GM23248 (cell line): ENCODE measurements at regions not wholly inside any gene's neighbourhood (a gene's known extent, or its start where the extent isn't known, plus 50 kb on each side); places are given as distances from the start of the nearest gene placed in this dataset.

ENCODE experiments used
- DNase-seq: peaks from one replicate; pipeline ENCODE4 v3.0.0-alpha.2; 2015
- H2AFZ ChIP-seq: fragments of 200-600 bp; sonication (generic); 2 replicates; pipeline ENCODE4 v1.6.1; 2016; ENCODE audit warnings: antibody characterized with exemption
- H3F3A ChIP-seq: fragments of 200-600 bp; sonication (generic); 2 replicates; pipeline ENCODE4 v1.6.1; 2016; ENCODE audit warnings: mild to moderate bottlenecking, antibody characterized with exemption, mixed run types; ENCODE audit not compliant: insufficient read depth
- H3K27ac ChIP-seq: fragments of 200-600 bp; sonication (generic); 2 replicates; pipeline ENCODE4 v1.5.1; 2016; ENCODE audit warnings: mild to moderate bottlenecking
- H3K27me3 ChIP-seq: fragments of 200-600 bp; sonication (generic); replicated peaks from 2 replicates; pipeline ENCODE4 v1.6.1; 2016; ENCODE audit warnings: mild to moderate bottlenecking; ENCODE audit not compliant: insufficient read depth
- H3K36me3 ChIP-seq: fragments of 200-600 bp; sonication (generic); 2 replicates; pipeline ENCODE4 v1.6.1; 2016; ENCODE audit warnings: low read depth, mild to moderate bottlenecking
- H3K4me1 ChIP-seq: fragments of 200-600 bp; sonication (generic); 2 replicates; pipeline ENCODE4 v1.6.1; 2016; ENCODE audit warnings: mild to moderate bottlenecking; ENCODE audit not compliant: insufficient read depth
- H3K4me2 ChIP-seq: fragments of 200-600 bp; sonication (generic); one replicate; pipeline ENCODE4 v1.6.1; 2016; ENCODE audit warnings: mild to moderate bottlenecking; ENCODE audit not compliant: unreplicated experiment
- H3K4me3 ChIP-seq: fragments of 200-600 bp; sonication (generic); 2 replicates; pipeline ENCODE4 v1.5.1; 2016; ENCODE audit warnings: mild to moderate bottlenecking
- H3K79me2 ChIP-seq: fragments of 200-600 bp; sonication (generic); 2 replicates; pipeline ENCODE4 v1.6.1; 2016; ENCODE audit warnings: mild to moderate bottlenecking; ENCODE audit not compliant: insufficient read depth
- H3K9ac ChIP-seq: fragments of 200-600 bp; sonication (generic); 2 replicates; pipeline ENCODE4 v1.6.1; 2016; ENCODE audit warnings: mild to moderate bottlenecking
- H3K9me2 ChIP-seq: fragments of 200-600 bp; sonication (generic); 2 replicates; pipeline ENCODE4 v1.6.1; 2016; ENCODE audit warnings: mixed run types, mild to moderate bottlenecking, moderate library complexity; ENCODE audit not compliant: insufficient read depth
- H3K9me3 ChIP-seq: fragments of 200-600 bp; sonication (generic); one replicate; pipeline ENCODE4 v1.6.1; 2017; ENCODE audit warnings: low read depth
- H4K20me1 ChIP-seq: fragments of 200-600 bp; sonication (generic); 2 replicates; pipeline ENCODE4 v1.6.0; 2016; ENCODE audit not compliant: insufficient read depth
- EZH2 ChIP-seq: fragments of 200-600 bp; sonication (generic); IDR thresholded peaks from 2 replicates; pipeline ENCODE4 v1.6.1; 2018; ENCODE audit warnings: antibody characterized with exemption, mild to moderate bottlenecking; ENCODE audit not compliant: insufficient read depth, poor library complexity, severe bottlenecking
- EZH2phosphoT487 ChIP-seq: fragments of 200-600 bp; sonication (generic); IDR thresholded peaks from 2 replicates; pipeline ENCODE4 v1.6.1; 2018; ENCODE audit warnings: antibody characterized with exemption, moderate library complexity, mild to moderate bottlenecking, low read depth; ENCODE audit not compliant: insufficient read depth
- WGBS, 2 experiments: methylation state at CpG; one replicate each; pipeline ENCODE4 v1.1.6; 2015 to 2017; ENCODE audit warnings: low lambda C conversion rate in 2 of 2, low coverage in 1 of 2; ENCODE audit errors: missing lambda C conversion rate in 2 of 2; 5-methylcytosine and 5-hydroxymethylcytosine counted together
- in situ Hi-C: fragments of 300-500 bp; cut with MboI; formaldehyde crosslinking; loops from 2 replicates; pipeline ENCODE4 v1.15.0; 2020

- WGBS, 2 experiments: 86 to 96% methylated on average over 2 of the region's 2 CpGs
- in situ Hi-C loops: no loop called here
- no peak overlapping the region for H3K4me3 ChIP-seq
- no peaks in the 10 kb centered on the region for H3K9me3 ChIP-seq
- peaks cover 23% of the 10 kb centered on the region for H3K4me1 ChIP-seq
- TF ChIP-seq EZH2 (no peak), EZH2phosphoT487 (no peak)
- H3K4me2 ChIP-seq: no peak overlapping the region
- no peak overlapping the region for H3K9ac ChIP-seq
- DNase-seq: no peak
- no peaks in the 10 kb centered on the region for H3K36me3 ChIP-seq
- H2AFZ ChIP-seq: no peak overlapping the region
- H3K79me2 ChIP-seq: no peaks in the 10 kb centered on the region
- H3K27me3 ChIP-seq: 0 out of 2 replicates have a peak, but pooled peaks cover 6% of the 10 kb centered on the region
- peaks cover 24% of the 10 kb centered on the region for H3F3A ChIP-seq
- H3K9me2 ChIP-seq: 0 out of 2 replicates have a peak, but pooled peaks cover 3% of the 10 kb centered on the region
- H4K20me1 ChIP-seq: no peaks in the 10 kb centered on the region
- H3K27ac ChIP-seq: no peak overlapping the region
Observed at GRCh38 chr10:62890395-62890794, 74.2 kb upstream of the EGR2 start.

- no peak overlapping the region for H3K4me3 ChIP-seq
- peaks cover 13% of the 10 kb centered on the region; the same call in 1 of the 2 replicates for H3K27me3 ChIP-seq
- no peak overlapping the region for H3K9ac ChIP-seq
- no peak for TF ChIP-seq EZH2
- TF ChIP-seq EZH2phosphoT487: no peak
- peaks cover 18% of the 10 kb centered on the region; the same call in 1 of the 2 replicates for H3F3A ChIP-seq
- H3K9me3 ChIP-seq: no peaks in the 10 kb centered on the region
- in situ Hi-C loops: no loop called here
- no peak overlapping the region for H3K27ac ChIP-seq
- DNase-seq: no peak
- H3K9me2 ChIP-seq: 0 out of 2 replicates have a peak, but pooled peaks cover 1% of the 10 kb centered on the region
- no peak overlapping the region for H3K4me2 ChIP-seq
- H3K36me3 ChIP-seq: no peaks in the 10 kb centered on the region
- H3K4me1 ChIP-seq: peaks cover 12% of the 10 kb centered on the region
- WGBS, 2 experiments: 83 to 93% methylated on average over 2 of the region's 2 CpGs
- H4K20me1 ChIP-seq: no peaks in the 10 kb centered on the region
- H2AFZ ChIP-seq: no peak overlapping the region
- H3K79me2 ChIP-seq: no peaks in the 10 kb centered on the region
Observed at GRCh38 chr10:62887642-62888041, 71.5 kb upstream of the EGR2 start.

GRCh38 chr10:62885684-62886461 is 69.7 kb upstream of the EGR2 start:
- DNase-seq: peak; percentile 79
- Histone ChIP-seq H3F3A (peaks cover 18% of the 10 kb centered on the region; the same call in 1 of the 2 replicates), H3K9me2 (no peaks in the 10 kb centered on the region), H3K4me1 (peaks cover 12% of the 10 kb centered on the region), H3K27me3 (peaks cover 25% of the 10 kb centered on the region), H3K36me3 (no peaks in the 10 kb centered on the region), H3K4me3 (no peak overlapping the region), H3K27ac (no peak overlapping the region), H2AFZ (no peak overlapping the region), H3K4me2 (peak overlapping the region; percentile 58), H3K9me3 (no peaks in the 10 kb centered on the region), H3K9ac (no peak overlapping the region), H4K20me1 (no peaks in the 10 kb centered on the region), H3K79me2 (no peaks in the 10 kb centered on the region)
- no peak for TF ChIP-seq EZH2
- no peak for TF ChIP-seq EZH2phosphoT487
- in situ Hi-C loops: no loop called here
- WGBS, 2 experiments: 42 to 43% methylated on average over 7 of the region's 7 CpGs

GRCh38 chr10:62880162-62880561 is 64.0 kb upstream of the EGR2 start:
- H3K27ac ChIP-seq: no peak overlapping the region
- WGBS, 2 experiments: 64 to 75% methylated on average over 3 of the region's 3 CpGs

More at GRCh38 chr10:62880162-62880561, 64.0 kb upstream of the EGR2 start:
- H3K4me2 ChIP-seq: no peak overlapping the region
- no peak overlapping the region for H3K4me3 ChIP-seq
- no peaks in the 10 kb centered on the region for H4K20me1 ChIP-seq
- H3F3A ChIP-seq: 0 out of 2 replicates have a peak, but pooled peaks cover 8% of the 10 kb centered on the region
- DNase-seq: no peak
- no peaks in the 10 kb centered on the region for H3K4me1 ChIP-seq
- H3K9me2 ChIP-seq: no peaks in the 10 kb centered on the region
- H3K27me3 ChIP-seq: peaks cover 36% of the 10 kb centered on the region
- no peak overlapping the region for H3K9ac ChIP-seq
- H3K79me2 ChIP-seq: no peaks in the 10 kb centered on the region
- H2AFZ ChIP-seq: no peak overlapping the region
- H3K9me3 ChIP-seq: no peaks in the 10 kb centered on the region
- TF ChIP-seq EZH2phosphoT487 (no peak), EZH2 (no peak)
- no peaks in the 10 kb centered on the region for H3K36me3 ChIP-seq
- in situ Hi-C loops: no loop called here
